Fibroblast of skin of right quadriceps (primary cell): ENCODE measurements at regions not wholly inside any gene's neighbourhood (a gene's known extent, or its start where the extent isn't known, plus 50 kb on each side); places are given as distances from the start of the nearest gene placed in this dataset.
"Not testable (repeated sequence)": the region's sequence is repeated elsewhere in the genome, so short reads cannot be mapped to it uniquely, and the experiment has no call there.

Source experiments
- DNase-seq: peaks from one replicate; pipeline ENCODE4 v3.0.0-alpha.2; 2013

DNA sequence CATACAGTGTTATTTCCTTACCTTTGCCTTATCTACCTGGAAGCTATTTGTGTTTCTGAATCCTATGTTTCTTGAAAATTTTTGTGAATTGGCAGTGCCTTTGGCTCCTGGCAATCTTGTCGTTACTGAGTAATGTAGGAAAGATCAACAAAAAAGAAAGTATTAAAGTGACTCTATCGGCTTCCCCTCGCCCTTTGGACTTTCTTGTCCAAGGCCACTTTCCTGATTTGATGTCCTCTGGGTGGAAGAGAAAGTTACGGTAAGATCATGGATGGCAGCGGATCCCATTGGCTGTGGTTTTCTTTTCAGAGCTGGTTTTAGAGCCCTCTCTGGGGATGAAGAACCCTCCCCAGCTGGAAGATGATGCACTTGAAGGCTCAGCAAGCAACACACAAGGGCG is 324.9 kb upstream of the COX7C start:
- DNase-seq, result not testable (repeated sequence)

DNA sequence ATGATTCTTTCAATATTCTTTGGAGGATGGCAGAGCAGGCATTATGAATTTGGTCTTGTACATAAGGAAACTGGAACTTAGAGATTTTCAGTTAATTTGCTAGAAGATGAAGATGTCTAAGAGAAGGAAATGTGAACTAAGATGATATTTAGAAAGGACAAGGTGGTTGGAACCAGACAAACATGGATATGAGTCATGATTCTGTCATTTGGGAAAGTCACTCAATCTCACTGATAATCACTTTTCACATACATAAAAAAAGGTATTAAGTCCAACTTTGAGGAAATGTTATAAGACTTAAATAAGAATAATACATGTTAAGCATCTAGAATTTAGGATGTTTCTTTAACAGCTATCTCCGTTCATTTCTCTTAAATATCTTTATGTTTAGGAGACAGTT is 315.1 kb upstream of the COX7C start:
- DNase-seq, result not testable (repeated sequence)

DNA sequence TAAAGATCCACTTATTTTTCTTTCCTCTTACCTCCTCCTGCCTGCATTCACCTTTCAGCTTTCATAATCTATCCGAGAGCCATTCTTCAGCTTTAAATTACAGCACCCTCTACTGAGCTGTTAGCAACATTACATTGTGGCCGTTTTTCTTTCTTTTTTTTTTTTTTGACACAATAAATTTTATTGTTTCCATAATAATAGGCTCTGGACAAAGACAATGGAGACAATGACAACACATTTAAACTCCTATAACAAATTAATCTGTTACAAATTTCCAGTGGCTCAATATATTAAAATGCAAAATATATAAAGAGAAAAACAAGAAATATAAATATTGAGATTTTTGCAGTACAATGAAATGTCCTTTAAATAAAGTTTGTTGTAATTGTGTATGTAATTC is 312.7 kb upstream of the COX7C start:
- DNase-seq, result not testable (repeated sequence)

DNA sequence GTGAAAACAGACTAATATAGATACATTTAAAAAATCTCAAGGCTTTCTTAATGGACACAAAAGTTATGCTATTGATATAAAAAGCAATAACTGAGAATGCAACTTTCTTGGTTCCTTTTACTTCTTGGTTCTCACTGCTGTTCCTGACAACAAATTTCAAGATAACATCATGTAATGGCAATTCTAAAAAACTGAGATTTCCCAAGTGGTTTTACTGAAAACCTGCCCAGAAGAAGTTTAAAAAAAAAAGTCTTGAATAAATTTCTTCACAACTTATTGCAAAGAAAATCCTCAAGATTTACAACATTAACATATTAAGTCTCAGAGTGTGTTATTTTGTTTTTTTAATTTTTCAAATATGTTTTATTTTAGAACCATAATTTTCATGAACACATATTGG is 302.8 kb upstream of the COX7C start:
- DNase-seq, result no peak

DNA sequence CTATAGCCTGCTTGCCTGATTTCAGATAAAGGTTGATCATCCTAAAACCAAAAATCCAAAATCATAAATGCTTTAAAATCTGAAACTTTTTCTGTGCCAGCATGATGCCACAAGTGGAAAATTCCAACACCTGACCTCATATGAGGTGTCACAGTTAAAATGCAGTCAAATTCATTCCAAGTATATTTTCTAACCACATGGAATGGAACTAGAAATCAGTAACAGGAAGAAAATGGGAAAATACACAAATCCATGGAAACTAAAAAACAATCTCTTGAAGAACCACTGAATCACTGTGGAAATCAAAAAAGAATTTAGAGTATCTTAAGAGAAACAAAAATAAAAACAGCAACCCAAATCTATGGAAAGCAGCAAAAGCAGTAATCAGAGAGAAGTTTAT is 297.5 kb upstream of the COX7C start:
- no peak for DNase-seq

DNA sequence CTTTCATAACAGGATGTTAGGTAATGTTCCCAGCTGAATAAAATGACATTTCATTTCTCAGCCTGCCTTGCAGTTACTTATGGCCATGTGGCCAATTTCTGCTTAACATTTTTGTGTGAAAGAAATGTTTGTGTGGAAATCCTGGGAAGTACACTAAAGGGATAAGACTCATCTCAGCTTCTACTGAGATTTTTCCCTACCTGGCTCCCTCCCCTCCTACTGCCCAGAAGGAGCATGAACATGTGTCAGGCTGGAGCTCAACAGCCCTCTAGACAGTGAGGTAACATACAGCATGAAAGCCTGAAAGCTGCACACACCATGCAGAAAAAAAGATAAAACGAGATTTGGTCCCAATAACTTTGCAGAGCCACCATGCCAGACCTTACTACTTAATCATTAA is 288.4 kb upstream of the COX7C start:
- no peak for DNase-seq

DNA sequence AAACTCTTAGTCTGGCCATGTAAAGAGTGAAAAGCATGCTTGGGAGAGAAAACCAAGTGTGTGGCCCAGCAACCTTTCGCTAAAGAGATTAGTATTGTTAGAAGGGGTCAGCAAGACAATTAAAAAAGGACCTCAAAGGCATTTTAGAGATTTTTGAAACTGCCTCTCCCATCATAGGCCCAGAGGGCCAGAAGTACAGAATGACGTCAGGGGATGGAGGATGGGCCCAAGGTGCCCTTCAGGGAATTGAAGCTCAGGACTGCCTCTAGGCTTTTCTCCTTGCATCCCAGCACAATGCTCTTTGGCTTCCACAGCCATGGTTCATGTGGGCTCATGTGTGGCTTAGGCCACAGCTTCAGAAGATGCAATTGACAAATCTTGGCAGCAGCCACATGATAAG is 287.0 kb upstream of the COX7C start:
- DNase-seq, result no peak

DNA sequence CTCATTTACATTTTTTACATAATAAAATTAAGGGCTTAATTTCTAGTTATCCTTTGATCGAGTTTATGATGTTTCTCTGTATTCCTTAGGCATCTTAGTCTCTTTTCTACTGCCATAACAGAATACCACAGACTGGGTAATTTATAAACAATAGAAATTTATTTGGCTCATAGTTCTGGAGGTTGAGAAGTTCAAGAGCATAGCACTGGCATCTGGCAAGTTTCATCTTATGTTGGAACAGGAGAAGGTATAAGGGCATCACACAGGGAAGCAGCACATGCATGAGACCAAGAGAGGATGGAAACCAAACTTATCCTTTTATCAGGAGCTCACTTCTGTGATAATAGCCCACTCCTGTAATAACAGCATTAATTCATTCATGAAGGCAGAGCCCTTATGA is 284.9 kb upstream of the COX7C start:
- no peak for DNase-seq

DNA sequence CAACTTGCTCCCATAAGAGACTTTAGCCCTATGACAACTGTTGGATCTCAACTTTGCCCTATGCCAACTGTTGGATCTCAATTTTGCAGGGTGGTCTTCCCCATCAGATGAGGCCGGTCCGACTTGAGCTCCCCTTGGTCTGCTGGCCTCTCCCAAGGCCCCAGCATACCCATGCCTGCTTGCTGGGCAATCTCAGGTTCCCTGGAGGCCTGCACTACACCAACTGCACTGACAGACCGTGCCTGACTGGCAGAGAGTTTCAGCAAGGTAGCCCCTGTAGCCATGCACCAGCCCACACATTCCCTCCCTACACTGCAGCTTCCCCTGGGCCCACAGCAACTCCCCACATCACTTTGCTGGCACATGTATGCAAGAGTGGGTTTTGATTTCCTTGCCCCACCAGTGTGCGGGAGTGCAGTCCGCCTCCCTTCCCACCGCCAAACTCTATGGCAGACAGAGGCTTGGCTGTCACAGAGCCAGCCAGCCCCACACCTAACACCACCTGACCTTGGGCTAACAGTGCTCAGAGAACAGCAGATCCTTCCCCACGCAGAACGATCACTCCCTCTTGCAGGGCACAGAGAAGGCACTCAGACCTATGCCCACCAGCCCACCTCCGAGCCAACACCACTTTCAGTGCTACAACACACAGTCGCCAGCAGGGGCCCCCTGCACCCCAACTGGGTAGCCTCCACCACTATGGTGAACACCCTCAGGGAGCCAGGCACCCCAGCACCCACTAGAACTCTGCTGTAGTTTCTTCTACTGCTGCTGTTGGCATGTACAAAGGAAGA is 279.9 kb upstream of the COX7C start:
- no peak for DNase-seq

DNA sequence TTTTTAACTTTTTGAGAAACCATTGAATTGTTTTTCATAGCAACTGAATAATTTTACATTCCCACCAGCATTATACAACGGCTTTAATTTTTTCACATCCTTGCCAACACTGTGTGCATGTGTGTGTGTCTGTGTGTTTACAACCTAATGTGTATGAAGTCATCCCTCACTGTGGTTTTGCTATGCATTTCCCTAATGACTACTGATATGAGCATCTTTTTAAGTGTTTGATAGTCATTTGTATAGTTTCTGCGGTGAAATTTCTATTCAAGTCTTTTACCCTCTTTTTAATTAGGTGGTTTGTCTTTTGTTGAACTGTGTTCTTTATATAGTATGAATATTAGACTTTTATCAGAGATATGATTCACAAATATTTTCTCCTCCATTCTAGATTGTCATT is 263.1 kb upstream of the COX7C start:
- no peak for DNase-seq

DNA sequence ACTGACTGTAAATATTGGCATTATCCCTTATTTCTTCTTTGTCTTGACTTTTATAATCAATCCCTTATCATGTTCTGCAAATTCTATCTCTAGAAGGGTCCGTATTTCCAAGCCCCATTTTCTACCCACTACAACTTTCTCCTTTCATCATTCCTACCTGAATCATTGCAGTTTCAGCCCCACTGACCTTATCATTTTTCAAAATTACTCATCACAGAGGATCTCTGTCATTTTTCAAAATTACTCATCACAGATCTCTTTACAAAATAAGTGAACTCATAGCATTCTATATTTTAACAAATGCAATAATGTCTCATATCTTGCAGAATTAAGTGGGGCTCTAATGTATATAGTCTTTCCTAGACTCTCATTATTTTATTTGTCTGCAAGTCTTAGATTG is 256.9 kb upstream of the COX7C start:
- DNase-seq, result no peak

DNA sequence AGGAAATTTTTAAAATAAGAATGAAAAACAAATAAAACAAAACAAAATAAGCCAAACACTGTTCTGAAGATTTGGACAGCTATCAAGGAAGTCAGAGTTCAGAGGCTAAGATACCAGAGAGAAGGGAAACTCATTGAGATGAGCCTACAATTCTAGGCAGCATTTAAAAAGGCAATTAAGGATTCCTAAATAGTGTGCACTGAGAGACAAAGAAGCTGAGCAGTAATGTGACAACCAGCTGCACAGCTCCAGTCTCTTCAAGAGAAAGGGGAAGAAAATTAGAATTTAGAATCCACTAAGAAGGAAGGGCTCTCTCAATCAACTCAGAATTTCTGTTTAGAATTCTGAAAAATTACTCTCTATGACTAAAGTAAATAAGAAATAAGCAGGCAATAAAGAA is 246.7 kb upstream of the COX7C start:
- no peak for DNase-seq

DNA sequence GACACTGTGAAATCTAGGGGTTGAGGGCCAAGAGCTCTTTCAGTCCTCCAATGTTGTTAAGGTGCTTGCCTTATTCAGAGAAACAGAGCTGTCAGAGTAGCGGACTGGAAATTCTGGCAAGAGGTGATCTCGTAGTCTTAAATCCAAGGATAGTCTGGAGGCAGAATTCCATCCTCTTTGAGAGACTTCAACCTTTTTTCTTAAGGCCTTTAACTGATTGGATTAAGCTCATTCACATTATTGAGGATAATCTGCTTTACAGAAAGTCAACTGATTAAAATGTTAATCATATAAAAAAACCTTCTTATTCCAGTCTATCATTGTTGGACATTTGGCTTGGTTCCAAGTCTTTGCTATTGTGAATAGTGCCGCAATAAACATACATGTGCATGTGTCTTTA is 243.1 kb upstream of the COX7C start:
- DNase-seq, result no peak

DNA sequence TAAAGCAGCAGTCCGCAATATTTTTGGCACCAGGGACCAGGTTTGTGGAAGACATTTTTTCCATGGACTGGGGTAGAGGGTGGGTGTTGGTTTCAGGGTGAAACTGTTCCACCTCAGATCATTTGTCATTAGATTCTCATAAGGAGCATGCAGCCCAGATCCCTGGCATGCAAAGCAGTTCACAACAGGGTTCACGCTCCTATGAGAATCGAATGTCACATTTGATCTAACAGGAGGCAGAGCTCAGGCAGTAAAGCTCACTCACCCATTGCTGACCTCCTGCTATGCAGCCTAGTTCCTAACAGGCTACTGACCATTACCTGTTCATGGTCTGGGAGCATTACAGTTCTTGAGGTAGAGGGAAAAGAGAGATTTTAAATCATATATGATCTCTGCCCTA is 241.5 kb upstream of the COX7C start:
- DNase-seq, result no peak

DNA sequence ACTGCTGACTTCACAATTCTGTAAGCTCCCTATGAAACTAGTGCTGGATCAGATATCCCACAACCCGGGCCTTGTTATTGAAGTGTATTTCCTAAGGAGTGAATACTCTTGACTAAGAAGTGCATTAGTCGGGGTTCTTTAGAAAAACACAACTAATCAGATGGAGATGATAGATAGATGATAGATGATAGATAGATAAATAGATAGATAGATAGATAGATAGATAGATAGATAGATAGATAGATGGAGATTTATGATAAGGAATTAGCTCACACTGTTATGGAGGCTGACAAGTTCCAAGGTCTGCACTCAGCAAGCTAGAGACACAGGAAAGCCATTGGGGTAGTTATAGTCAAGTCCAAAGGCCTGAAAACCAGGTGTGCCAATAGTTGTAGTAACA is 214.6 kb upstream of the COX7C start:
- DNase-seq, result no peak

DNA sequence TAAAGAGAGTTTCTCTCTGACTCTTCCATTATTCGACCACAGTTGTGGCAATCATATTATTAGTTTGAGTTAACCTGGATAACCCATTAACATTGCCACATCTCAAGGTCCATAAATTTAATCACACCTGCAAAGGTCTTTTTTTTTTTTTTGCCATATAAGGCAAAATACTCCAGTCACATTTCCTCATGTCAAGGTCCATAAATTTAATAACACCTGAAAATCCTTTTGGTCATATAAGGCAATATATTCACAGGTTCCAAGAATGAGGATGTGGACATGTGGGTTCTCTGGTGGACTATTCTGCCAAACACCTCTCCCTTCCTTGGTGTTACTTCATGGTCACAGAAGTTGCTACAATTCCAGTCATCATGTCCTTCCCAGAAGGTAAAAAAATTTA is 213.5 kb upstream of the COX7C start:
- no peak for DNase-seq

DNA sequence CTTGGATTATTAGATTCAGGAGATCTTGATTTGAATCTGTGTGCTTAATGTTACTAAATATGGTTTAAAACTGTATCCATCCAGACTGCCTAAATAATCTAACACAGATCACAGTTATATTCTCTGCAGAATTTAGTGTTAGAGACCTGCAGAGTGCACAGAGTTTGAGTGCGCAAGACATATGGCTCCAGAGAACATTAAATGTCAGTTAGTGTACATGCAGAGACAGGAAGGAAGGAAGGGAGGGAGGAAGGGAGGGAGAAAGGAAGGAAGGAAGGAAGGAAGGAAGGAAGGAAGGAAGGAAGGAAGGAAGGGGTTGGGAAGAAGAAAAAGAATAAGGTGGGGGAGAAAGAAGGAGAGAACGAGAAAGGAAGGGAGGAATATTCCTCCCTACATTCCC is 210.0 kb upstream of the COX7C start:
- no peak for DNase-seq

DNA sequence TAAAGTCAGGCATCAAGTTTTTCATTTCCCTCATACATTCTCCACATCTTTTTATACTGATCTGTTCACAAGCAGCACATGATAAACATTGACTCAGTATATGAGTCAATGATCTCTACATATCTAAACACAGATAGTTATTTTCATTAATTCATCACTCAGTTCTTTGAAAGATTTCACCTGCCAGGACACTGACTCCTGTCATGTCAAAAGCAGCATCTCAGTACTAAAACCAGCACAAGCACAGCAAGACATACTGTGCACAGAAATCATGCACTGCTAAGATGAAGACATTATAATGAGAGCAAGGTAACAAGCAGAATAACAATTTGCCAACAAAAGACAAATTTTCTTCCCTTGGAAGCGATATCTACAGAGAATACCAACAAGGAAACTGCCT is 206.1 kb upstream of the COX7C start:
- no peak for DNase-seq

DNA sequence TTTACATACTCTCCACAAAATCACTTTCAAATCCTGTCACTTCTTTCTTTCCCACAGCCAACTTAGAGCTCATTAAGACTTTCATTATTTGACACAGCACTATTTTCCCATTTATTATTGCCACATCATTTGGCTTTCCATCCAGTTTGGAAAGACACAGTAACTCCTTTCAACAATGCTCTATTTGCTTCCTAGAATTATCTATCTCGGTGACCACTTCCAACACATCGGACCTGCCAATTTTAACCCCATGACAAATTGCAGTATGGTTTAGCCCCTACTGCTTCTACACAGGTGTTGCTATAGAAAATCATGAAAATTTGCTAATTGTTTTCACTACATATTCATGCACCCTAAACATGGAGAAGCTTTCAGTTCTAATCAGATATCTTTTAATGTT is 190.6 kb upstream of the COX7C start:
- DNase-seq, result no peak

DNA sequence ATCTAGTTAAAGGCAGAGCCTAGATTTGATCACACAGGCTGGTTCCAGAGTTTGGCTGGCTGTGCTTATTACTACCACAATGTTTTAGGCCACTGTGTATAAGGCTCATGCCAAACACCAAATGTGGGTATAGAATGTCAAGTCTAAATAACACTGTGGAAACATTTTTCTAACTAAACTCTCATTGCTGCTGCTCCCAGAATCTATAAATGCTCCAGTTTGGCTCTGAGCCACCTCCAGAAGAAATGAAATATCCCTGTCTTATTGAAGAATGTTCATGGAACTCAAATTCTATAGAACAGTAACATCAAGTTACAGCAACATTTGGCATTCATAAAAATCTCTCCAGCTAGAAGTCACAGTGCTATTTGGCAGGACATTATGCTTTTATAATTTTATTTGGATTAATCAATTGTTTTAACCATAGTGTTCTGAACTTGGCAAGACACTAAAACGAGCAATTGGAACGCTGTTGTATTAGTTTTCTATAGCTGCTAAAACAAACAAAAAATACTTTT is 178.1 kb upstream of the COX7C start:
- DNase-seq, result no peak

DNA sequence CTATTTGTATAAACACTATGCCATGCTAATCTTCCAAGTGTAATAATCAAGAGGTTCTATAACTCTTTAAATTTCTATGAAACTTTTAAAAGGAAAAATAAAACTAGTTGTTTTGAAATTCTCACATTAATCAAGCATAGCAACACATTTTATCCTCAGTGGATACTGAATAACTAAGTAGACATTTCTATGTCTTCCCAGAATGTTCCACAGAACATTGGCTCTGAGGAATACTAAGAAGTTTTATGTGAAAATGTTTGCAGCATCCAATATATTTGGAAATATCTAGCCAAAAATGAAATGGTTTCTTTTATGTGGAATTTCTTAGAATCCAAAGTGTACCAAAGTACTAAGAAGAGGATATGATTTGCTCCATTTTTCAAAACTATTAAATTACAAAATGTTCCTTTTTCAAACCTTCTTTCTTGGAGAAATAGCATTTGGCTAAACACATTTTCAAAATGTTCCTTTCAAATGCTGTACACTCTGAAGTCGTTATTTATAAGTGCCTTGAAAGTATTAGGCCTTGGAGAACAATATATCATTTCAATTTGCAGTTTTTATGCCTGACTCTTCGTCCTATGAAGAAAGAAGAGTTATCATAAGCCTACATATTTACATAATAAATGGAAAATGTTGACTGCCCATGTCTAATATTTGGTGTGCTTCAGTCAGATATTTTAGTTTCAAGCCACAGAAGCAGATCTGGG is 175.6 kb upstream of the COX7C start:
- no peak for DNase-seq

DNA sequence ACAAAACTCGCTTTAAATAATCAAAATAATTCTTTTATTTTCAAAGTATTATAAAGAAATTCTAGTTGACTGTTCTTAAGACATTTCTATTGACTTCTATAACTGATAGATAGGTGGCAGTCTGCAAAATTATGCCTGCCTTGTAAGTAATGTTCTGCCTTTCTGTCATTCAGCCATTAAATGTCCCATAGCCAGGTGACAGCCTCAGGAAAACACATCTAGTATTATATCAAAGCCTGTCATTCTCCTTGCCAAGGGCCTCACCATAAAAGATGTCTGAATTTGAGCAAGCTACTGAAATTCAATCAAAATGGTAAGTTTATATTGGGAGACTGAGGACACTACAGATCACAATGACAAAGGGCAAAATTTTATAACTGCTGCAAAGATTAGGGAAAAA is 170.4 kb upstream of the COX7C start:
- DNase-seq, result no peak

DNA sequence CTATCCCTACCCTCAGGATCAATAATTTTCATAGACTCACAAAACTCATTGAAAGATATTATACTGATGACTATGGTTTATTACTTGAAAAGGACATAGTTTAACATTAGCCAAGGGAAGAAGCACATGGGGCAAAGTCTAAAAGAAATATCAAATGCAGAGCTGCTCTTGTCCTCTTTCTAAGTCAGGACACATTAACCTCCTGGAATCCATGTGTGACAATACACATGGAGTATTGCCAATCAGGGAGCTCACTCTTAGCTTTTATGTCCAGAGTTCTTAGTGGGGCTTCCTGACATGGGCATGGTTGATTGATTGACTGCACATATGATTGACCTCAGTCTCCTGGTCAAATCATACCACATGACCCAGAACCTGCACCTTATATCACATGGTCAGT is 165.5 kb upstream of the COX7C start:
- DNase-seq, result no peak

DNA sequence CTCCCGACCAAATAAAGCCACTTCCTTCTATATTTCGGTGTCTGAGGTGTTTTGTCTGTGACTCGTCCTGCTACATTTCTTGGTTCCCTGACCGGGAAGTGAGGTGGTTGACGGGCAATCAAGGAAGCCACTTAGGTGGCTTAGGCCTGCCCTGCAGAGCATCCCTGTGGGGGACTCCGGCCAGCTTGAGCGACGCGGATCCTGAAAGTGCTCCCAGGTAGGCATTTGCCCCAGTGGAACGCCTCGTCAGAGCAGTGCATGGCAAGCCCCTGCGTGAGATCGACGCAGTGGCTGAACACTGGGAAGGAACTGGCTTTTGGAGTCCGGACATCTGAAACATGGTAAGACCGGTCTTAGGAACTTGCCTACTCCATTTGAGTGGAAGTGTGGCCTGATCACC is 157.2 kb upstream of the COX7C start:
- no peak for DNase-seq
